Natural killer cell treated with Interleukin-12 subunit alpha and Interleukin-12 subunit beta and Interleukin-15 and Interleukin-18, amount 100 ng/mL, for 72 hours (primary cell): ENCODE measurements at regions not wholly inside any gene's neighbourhood (a gene's known extent, or its start where the extent isn't known, plus 50 kb on each side); places are given as distances from the start of the nearest gene placed in this dataset.

ENCODE experiments used
- ATAC-seq, 2 donors: fragments of 150-1000 bp; cut with Tn5 transposase in 1 of 2; sonication (Bioruptor Pico), chemical (Tn5 transposase) in 1 of 2; 2 replicates each; pipeline ENCODE4 v1.10.0; 2021
- DNase-seq: peaks from one replicate; pipeline ENCODE4 v3.0.0; 2022; ENCODE audit warnings: low spot score
- H3K27ac Mint-ChIP-seq, 2 donors: 1 replicate in 1 of 2; 2 replicates in 1 of 2; pipeline ENCODE4 v1.8.0; 2022; ENCODE audit warnings: mixed read lengths in 2 of 2, mild to moderate bottlenecking in 1 of 2, moderate library complexity in 1 of 2
- H3K27me3 Mint-ChIP-seq, 2 donors: 1 replicate in 1 of 2; 2 replicates in 1 of 2; pipeline ENCODE4 v1.8.0; 2022; ENCODE audit warnings: mixed read lengths in 2 of 2
- H3K36me3 Mint-ChIP-seq: one replicate; pipeline ENCODE4 v1.8.0; 2022; ENCODE audit warnings: mixed read lengths
- H3K4me1 Mint-ChIP-seq, 2 donors: 1 replicate in 1 of 2; 2 replicates in 1 of 2; pipeline ENCODE4 v1.8.0; 2022; ENCODE audit warnings: low read depth in 2 of 2, mixed read lengths in 2 of 2, mild to moderate bottlenecking in 1 of 2
- H3K4me3 Mint-ChIP-seq: one replicate; pipeline ENCODE4 v1.8.0; 2022; ENCODE audit warnings: mixed read lengths
- H3K9me3 Mint-ChIP-seq: 2 replicates; pipeline ENCODE4 v1.8.0; 2022; ENCODE audit warnings: mixed read lengths

- no peak overlapping the region for H3K27ac Mint-ChIP-seq
- no peak overlapping the region for H3K4me3 Mint-ChIP-seq
- no peaks in the 10 kb centered on the region for H3K4me1 Mint-ChIP-seq
- no peak for ATAC-seq
- no peaks in the 10 kb centered on the region for H3K36me3 Mint-ChIP-seq
- no peaks in the 10 kb centered on the region for H3K9me3 Mint-ChIP-seq
- DNase-seq: no peak
- peaks cover 6 to 11% of the 10 kb centered on the region in 2 donors for H3K27me3 Mint-ChIP-seq
Measured at GRCh38 chr17:79372470-79373238, 238.2 kb downstream of the RBFOX3 start.

- Mint-ChIP-seq H3K27me3 (peaks cover 6 to 8% of the 10 kb centered on the region in 2 donors), H3K36me3 (no peaks in the 10 kb centered on the region), H3K27ac (no peak overlapping the region), H3K4me3 (no peak overlapping the region), H3K9me3 (no peaks in the 10 kb centered on the region), H3K4me1 (no peaks in the 10 kb centered on the region)
- no peak for ATAC-seq
- no peak for DNase-seq
Measured at GRCh38 chr17:79371984-79372383, 238.9 kb downstream of the RBFOX3 start.

DNA sequence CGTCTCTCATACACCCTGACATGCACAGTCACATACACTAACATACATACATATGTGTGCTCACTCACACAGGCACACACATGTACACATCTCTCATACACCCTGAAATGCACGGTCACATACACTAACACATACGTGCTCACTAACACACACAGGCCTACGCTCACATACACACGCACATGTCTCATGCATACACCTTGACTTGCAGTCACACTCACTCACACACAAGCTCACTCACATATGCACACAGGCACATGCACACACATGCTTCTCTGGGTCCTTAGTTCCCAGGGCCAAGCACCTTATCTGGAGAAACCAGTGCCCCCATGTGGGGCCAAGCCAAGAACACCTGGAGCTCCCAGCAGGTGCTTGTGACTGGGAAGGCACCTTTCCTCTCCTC lies 240.3 kb downstream of the RBFOX3 start:
- Mint-ChIP-seq H3K4me3 (no peak overlapping the region), H3K27me3 (peaks cover 6 to 7% of the 10 kb centered on the region in 2 donors), H3K9me3 (no peaks in the 10 kb centered on the region), H3K4me1 (no peaks in the 10 kb centered on the region), H3K36me3 (no peaks in the 10 kb centered on the region), H3K27ac (no peak overlapping the region)
- ATAC-seq (no peak), DNase-seq (no peak)

GRCh38 chr17:79370126-79370525 lies 240.7 kb downstream of the RBFOX3 start:
- H3K27ac Mint-ChIP-seq: no peak overlapping the region
- H3K27me3 Mint-ChIP-seq: peaks cover 6 to 7% of the 10 kb centered on the region in 2 donors
- no peaks in the 10 kb centered on the region for H3K36me3 Mint-ChIP-seq
- H3K4me1 Mint-ChIP-seq: no peaks in the 10 kb centered on the region
- no peak for DNase-seq
- H3K4me3 Mint-ChIP-seq: no peak overlapping the region
- ATAC-seq: no peak
- H3K9me3 Mint-ChIP-seq: no peaks in the 10 kb centered on the region

DNA sequence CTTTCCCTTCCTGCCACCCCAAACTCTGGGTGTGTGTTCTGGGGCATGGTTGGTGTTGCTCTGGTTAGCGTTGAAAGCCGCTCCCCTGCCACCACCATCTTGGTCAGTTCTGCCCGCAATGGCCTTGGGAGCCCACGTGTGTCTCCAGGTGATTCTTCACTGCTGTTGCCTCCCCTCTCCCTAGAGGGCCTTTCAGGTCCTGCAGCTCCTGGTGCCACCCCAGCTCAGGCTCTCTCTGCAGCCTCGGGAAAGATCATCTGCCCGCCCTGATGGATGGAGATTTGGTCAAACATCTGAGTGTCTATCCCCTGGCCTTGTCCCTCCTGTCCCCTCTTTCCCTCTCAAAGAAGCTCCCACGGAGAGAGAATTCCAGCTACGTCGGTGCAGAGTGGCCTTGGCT lies 241.3 kb downstream of the RBFOX3 start:
- Mint-ChIP-seq H3K4me1 (no peaks in the 10 kb centered on the region), H3K36me3 (no peaks in the 10 kb centered on the region), H3K27ac (no peak overlapping the region), H3K27me3 (peaks cover 4 to 6% of the 10 kb centered on the region in 2 donors), H3K4me3 (no peak overlapping the region), H3K9me3 (no peaks in the 10 kb centered on the region)
- no peak for DNase-seq
- no peak for ATAC-seq

DNA sequence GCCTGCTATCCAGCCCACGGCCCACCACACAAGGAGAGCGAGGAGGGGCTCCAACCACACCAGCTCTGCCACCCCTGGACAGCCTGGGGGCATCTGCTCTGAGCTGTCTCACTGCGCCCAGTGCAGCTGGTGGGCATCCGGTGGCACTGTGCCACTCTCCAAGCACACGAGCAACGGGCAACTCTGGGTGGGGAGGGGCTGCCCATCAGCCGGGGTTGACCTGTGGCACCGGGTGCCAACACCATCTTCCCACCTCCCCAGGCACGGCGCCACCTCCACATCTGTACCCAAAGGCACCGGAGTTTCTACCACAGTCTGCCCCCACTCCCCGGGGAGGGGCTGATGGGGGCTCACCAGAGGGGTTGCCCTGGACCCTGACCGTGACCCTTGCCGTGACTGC lies 241.8 kb downstream of the RBFOX3 start:
- peaks cover 0 to 2% of the 10 kb centered on the region in 2 donors for H3K4me1 Mint-ChIP-seq
- H3K27me3 Mint-ChIP-seq: peaks cover 6 to 8% of the 10 kb centered on the region in 2 donors
- no peaks in the 10 kb centered on the region for H3K36me3 Mint-ChIP-seq
- no peak for ATAC-seq
- no peak overlapping the region for H3K27ac Mint-ChIP-seq
- H3K9me3 Mint-ChIP-seq: no peaks in the 10 kb centered on the region
- no peak overlapping the region for H3K4me3 Mint-ChIP-seq
- DNase-seq: no peak

- Mint-ChIP-seq H3K4me3 (no peak overlapping the region), H3K36me3 (no peaks in the 10 kb centered on the region), H3K4me1 (peaks cover 0 to 2% of the 10 kb centered on the region in 2 donors), H3K27ac (no peak overlapping the region), H3K9me3 (no peaks in the 10 kb centered on the region), H3K27me3 (peaks cover 6 to 8% of the 10 kb centered on the region in 2 donors)
- no peak for DNase-seq
- ATAC-seq: no peak
Measured at GRCh38 chr17:79368521-79368920, 242.3 kb downstream of the RBFOX3 start.

DNA sequence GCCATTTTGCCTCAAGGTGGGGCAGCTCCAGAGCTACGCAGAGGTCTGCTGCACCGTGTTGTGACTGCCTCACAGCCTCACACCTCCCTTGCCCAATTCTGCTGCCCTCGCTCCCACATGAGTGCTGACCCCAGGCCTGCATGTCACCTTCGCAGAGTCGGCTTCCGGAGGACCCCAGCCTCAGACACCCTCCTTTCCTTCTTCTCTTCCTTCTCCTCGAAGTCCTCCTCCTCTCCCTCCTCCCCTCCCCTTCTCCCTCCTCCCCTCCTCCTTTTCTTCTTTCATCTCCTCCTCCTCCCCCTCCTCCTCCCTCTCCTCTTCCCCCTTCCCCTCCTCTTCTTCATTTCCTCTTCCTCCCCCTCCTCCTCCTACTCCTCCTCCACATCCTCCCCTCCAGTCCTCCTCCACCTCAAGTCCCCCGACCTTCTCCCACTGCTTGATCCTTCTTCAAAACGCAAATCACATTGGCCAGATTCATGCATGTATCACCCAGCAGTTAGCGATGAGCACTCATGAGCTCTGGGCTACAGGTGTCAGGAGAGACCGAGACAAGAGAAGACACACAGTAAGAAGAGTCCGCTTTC lies 243.8 kb downstream of the RBFOX3 start:
- H3K4me1 Mint-ChIP-seq: peaks cover 0 to 2% of the 10 kb centered on the region in 2 donors
- H3K27me3 Mint-ChIP-seq: peaks cover 6 to 10% of the 10 kb centered on the region in 2 donors
- DNase-seq: no peak
- H3K9me3 Mint-ChIP-seq: no peaks in the 10 kb centered on the region
- no peak overlapping the region for H3K4me3 Mint-ChIP-seq
- H3K36me3 Mint-ChIP-seq: no peaks in the 10 kb centered on the region
- H3K27ac Mint-ChIP-seq: no peak overlapping the region
- ATAC-seq: no peak

DNA sequence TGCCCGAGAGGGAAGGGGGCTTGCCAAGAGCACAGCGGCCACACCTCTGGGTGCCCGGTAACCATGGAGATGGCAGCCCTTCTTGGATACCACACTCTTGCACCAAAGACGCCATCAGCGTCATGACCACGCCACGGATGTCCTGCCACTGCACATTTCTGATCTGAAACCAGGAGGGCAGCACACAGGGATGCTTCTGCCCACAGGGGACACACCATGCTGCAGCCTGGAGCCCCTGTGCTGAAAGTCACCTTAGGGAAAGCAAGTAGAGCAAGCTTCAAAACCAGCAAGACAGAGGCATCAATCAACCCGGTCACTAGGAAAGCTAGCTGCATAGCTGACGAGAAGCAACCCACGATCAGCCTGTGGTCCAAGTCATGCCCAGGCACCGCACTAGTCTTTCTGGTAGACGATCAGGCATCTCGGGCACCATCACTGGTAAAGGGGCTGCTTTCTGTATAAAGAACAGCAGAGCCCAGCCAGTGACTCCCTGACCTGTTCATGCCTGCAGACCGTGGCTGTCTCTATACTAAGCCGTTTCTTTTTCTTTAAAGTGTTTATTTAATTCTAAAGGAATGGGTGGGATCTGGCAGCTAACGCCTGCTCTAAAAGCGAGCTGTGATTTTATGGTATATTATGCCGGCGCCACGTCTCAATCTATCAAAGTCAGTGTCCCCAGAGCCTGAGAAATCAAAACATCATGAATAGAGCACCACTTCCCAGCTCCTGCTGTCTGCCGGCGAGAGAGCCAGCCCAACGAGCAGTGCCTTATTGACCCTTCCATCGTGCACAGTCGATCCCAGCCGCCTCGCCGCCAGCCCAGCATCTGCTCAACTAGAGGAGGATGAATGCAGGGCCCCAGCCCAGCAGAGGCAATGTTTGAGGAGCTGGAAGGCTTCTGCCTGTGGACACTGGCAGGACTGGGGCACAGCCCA lies 244.7 kb downstream of the RBFOX3 start:
- Mint-ChIP-seq H3K4me3 (no peak overlapping the region), H3K4me1 (peaks cover 0 to 2% of the 10 kb centered on the region in 2 donors), H3K9me3 (no peaks in the 10 kb centered on the region), H3K27ac (no peak overlapping the region), H3K27me3 (peaks cover 10 to 12% of the 10 kb centered on the region in 2 donors), H3K36me3 (no peaks in the 10 kb centered on the region)
- ATAC-seq (no peak), DNase-seq (no peak)

- Mint-ChIP-seq H3K27me3 (peaks cover 7 to 9% of the 10 kb centered on the region in 2 donors), H3K9me3 (no peaks in the 10 kb centered on the region), H3K36me3 (no peaks in the 10 kb centered on the region), H3K4me1 (peaks cover 0 to 2% of the 10 kb centered on the region in 2 donors), H3K27ac (no peak overlapping the region), H3K4me3 (no peak overlapping the region)
- ATAC-seq: no peak
- DNase-seq: no peak
Measured at GRCh38 chr17:79365351-79365750, 245.5 kb downstream of the RBFOX3 start.

DNA sequence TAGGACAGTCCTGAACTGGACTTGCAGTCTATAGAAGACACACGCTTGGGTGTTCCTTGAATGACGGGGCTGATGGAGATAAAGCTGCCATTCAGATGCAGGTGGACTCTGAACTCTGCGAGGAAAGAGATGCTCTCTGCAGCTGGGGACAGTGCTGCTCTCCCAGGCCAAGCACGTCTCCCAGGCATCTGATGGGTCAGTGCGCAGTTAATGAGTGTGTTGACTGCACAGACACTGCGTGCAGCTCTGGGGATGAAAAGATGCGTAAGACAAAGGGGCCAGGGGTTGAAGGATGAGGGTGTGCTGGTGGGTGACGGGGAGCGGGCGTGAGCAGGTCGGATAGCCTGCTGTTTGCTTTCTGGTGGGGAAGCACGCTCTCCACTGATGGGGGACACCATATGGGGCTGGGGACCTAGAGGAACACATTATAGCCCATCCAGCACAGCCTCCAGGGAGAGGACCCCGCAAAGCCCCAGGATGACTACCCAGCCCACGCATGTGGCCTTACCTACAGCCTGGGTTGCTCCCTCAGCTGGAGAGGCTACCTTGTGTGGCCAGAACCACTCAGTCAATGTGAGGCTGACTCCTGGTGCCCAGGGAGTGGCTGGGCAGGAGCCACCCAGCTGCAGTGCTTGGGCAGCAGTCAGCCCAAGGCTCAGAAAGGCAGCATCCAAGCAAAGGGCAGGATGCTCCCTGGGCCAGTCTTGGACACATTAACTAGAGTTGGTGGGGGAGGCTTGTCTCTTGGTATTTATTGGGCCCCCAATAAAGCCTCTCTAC lies 246.3 kb downstream of the RBFOX3 start:
- Mint-ChIP-seq H3K4me3 (no peak overlapping the region), H3K9me3 (no peaks in the 10 kb centered on the region), H3K27ac (no peak overlapping the region), H3K4me1 (peaks cover 0 to 2% of the 10 kb centered on the region in 2 donors), H3K36me3 (no peaks in the 10 kb centered on the region), H3K27me3 (peaks cover 6% of the 10 kb centered on the region in 2 donors)
- DNase-seq (no peak), ATAC-seq (peak; percentile 12 to 24)

DNA sequence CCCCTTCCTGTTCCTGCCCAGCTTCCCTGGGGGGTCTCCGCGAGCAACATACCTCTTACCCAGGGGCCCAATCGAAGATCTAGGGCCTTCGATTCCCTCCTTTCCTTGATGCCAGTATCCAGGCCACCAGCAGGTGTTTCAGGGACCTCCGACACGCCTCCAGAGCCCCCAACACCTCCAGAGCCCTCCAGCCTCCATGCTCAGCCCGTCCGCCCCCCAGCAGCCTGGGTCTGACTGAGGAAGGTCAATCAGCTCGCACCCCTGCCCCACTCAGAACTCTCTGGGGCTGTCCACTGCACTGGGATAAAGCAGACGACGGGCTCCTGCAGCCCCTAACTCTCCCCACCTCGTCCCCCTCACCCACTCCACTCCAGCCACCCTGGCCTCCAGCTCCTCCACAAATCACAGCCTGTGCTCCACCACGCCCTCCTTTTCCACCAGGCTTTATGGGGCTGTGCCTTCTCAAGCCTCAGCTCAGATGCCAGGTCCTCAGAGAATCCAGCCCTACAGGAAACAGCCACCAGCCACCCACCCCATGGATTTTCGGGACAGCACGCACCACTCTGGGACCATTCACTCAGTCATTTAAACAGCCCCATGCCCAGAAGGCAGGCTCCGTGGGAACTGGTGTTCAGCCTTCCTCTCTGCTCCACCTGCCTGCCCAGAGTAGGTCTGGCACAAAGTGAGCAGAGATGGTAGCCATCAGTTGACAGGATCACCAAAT lies 247.1 kb downstream of the RBFOX3 start:
- no peak for DNase-seq
- peaks cover 6% of the 10 kb centered on the region in 2 donors for H3K27me3 Mint-ChIP-seq
- H3K4me3 Mint-ChIP-seq: no peak overlapping the region
- peaks cover 0 to 2% of the 10 kb centered on the region in 2 donors for H3K4me1 Mint-ChIP-seq
- no peak for ATAC-seq
- H3K9me3 Mint-ChIP-seq: no peaks in the 10 kb centered on the region
- H3K27ac Mint-ChIP-seq: no peak overlapping the region
- no peaks in the 10 kb centered on the region for H3K36me3 Mint-ChIP-seq
